Esophagus squamous epithelium (tissue), 4 donors: ENCODE measurements at regions not wholly inside any gene's neighbourhood (a gene's known extent, or its start where the extent isn't known, plus 50 kb on each side); places are given as distances from the start of the nearest gene placed in this dataset.

Experiments
- CTCF ChIP-seq, 6 experiments: fragments of 450-650 bp in 4 of 6; fragments of 200-600 bp in 2 of 6; sonication (generic) in 2 of 6; IDR thresholded peaks; one replicate each; pipeline ENCODE4 v1.5.1; 2016 to 2019; ENCODE audit warnings: antibody characterized with exemption in 6 of 6, mild to moderate bottlenecking in 4 of 6, moderate library complexity in 4 of 6
- POLR2A ChIP-seq, 4 donors: fragments of 450-650 bp; IDR thresholded peaks; one replicate each; pipeline ENCODE4 v1.6.1; 2017; ENCODE audit warnings: antibody characterized with exemption in 4 of 4, mild to moderate bottlenecking in 4 of 4, moderate library complexity in 3 of 4

GRCh38 chr1:245074898-245075297 is 79.9 kb upstream of the KIF26B start:
- no peak for TF ChIP-seq CTCF (IDR thresholded peaks at IDR 0.05)
- no peak for TF ChIP-seq POLR2A (IDR thresholded peaks at IDR 0.05)
